PC-3 (cell line): ENCODE measurements at regions not wholly inside any gene's neighbourhood (a gene's known extent, or its start where the extent isn't known, plus 50 kb on each side); places are given as distances from the start of the nearest gene placed in this dataset.

Experiments used
- ATAC-seq: fragments of 200-7000 bp; cut with Tn5 transposase; 2 replicates; pipeline ENCODE4 v1.9.1; 2020; ENCODE audit warnings: mild to moderate bottlenecking, moderate library complexity
- BruUV-seq: library from RNA; stranded (reverse); fragments of 400-500 nt; replicated peaks from 2 replicates; lab custom pipeline; 2021; lab: Mats Ljungman, UMichigan
- CTCF ChIA-PET: fragments of 300-600 bp; sonication (Branson Sonifier 250); formaldehyde crosslinking; loops from one replicate; lab custom pipeline; 2022; ENCODE audit warnings: antibody characterized with exemption; lab: Charles Lee
- POLR2A ChIA-PET: fragments of 300-600 bp; sonication (Branson Sonifier 250); formaldehyde crosslinking; loops from one replicate; lab custom pipeline; 2022; ENCODE audit warnings: antibody characterized with exemption; ENCODE audit not compliant: unreplicated experiment; lab: Charles Lee
- DNase-seq: peaks from one replicate; pipeline ENCODE4 v3.0.0-alpha.2; 2015
- H2AFZ ChIP-seq: fragments of 300-600 bp; sonication (generic); 2 replicates; pipeline ENCODE4 v1.6.0; 2016; ENCODE audit warnings: antibody characterized with exemption, low read length
- H3F3A ChIP-seq: fragments of 300-600 bp; sonication (generic); one replicate; pipeline ENCODE4 v1.6.0; 2017; ENCODE audit warnings: antibody characterized with exemption, low read length, control low read depth, mild to moderate bottlenecking; ENCODE audit not compliant: unreplicated experiment
- H3K27ac ChIP-seq: fragments of 300-600 bp; sonication (generic); 2 replicates; pipeline ENCODE4 v1.5.1; 2016; ENCODE audit warnings: mild to moderate bottlenecking, low read length
- H3K27me3 ChIP-seq: fragments of 300-600 bp; sonication (generic); 2 replicates; pipeline ENCODE4 v1.6.1; 2016; ENCODE audit warnings: low read length, mixed read lengths
- H3K36me3 ChIP-seq: fragments of 300-600 bp; sonication (generic); 2 replicates; pipeline ENCODE4 v1.6.1; 2016; ENCODE audit warnings: low read depth, mixed run types, low read length, mixed read lengths
- H3K4me1 ChIP-seq: fragments of 300-600 bp; sonication (generic); 2 replicates; pipeline ENCODE4 v1.5.1; 2016; ENCODE audit warnings: low read length; ENCODE audit not compliant: insufficient read depth
- H3K4me2 ChIP-seq: fragments of 300-600 bp; sonication (generic); 2 replicates; pipeline ENCODE4 v1.6.0; 2016; ENCODE audit warnings: low read length
- H3K4me3 ChIP-seq: fragments of 300-600 bp; sonication (generic); 2 replicates; pipeline ENCODE4 v1.5.1; 2016; ENCODE audit warnings: mild to moderate bottlenecking, low read length, mixed read lengths
- H3K79me2 ChIP-seq: fragments of 300-600 bp; sonication (generic); 2 replicates; pipeline ENCODE4 v1.6.1; 2017; ENCODE audit warnings: low read length, mixed read lengths
- H3K9ac ChIP-seq: fragments of 300-600 bp; sonication (generic); 2 replicates; pipeline ENCODE4 v1.6.0; 2016; ENCODE audit warnings: mild to moderate bottlenecking, low read length
- H3K9me2 ChIP-seq: fragments of 300-600 bp; sonication (generic); replicated peaks from 2 replicates; pipeline ENCODE4 v1.6.1; 2016; ENCODE audit warnings: mixed run types, low read length, mixed read lengths
- H3K9me3 ChIP-seq: fragments of 300-600 bp; sonication (generic); 2 replicates; pipeline ENCODE4 v1.6.1; 2016; ENCODE audit warnings: low read length, mixed read lengths
- H4K20me1 ChIP-seq: fragments of 300-600 bp; sonication (generic); 2 replicates; pipeline ENCODE4 v1.6.1; 2016; ENCODE audit warnings: low read length, mixed read lengths
- CTCF ChIP-seq: fragments of 300-600 bp; sonication (generic); conservative IDR thresholded peaks from 2 replicates; pipeline ENCODE4 v1.5.1; 2017; ENCODE audit warnings: antibody characterized with exemption, low read depth, mild to moderate bottlenecking, low read length
- EZH2 ChIP-seq: fragments of 300-600 bp; sonication (generic); IDR thresholded peaks from one replicate; pipeline ENCODE4 v1.6.1; 2017; ENCODE audit warnings: antibody characterized with exemption, mild to moderate bottlenecking, low read length; ENCODE audit not compliant: unreplicated experiment
- EZH2phosphoT487 ChIP-seq: fragments of 300-600 bp; sonication (generic); IDR thresholded peaks from 2 replicates; pipeline ENCODE4 v1.6.1; 2018; ENCODE audit warnings: mild to moderate bottlenecking, antibody characterized with exemption, low read length, borderline replicate concordance
- intact Hi-C: fragments of 100-400 bp; cut with micrococcal nuclease; formaldehyde crosslinking; loops from 2 replicates; pipeline ENCODE4 v1.9.0; 2023

- Histone ChIP-seq H3K4me3 (no peak overlapping the region), H3K27ac (no peak overlapping the region), H3F3A (no peaks in the 10 kb centered on the region), H3K9ac (no peak overlapping the region), H3K27me3 (peaks cover 32% of the 10 kb centered on the region), H4K20me1 (no peaks in the 10 kb centered on the region), H3K9me2 (no peaks in the 10 kb centered on the region), H3K36me3 (no peaks in the 10 kb centered on the region), H3K4me2 (no peak overlapping the region), H3K4me1 (no peaks in the 10 kb centered on the region), H3K9me3 (no peaks in the 10 kb centered on the region), H3K79me2 (no peaks in the 10 kb centered on the region), H2AFZ (no peak overlapping the region)
- ChIA-PET POLR2A (no interaction called here), CTCF (no interaction called here)
- DNase-seq (no peak), ATAC-seq (no peak)
- BruUV-seq = no TSS peak
- no peak for TF ChIP-seq EZH2phosphoT487
- TF ChIP-seq CTCF = no peak
- TF ChIP-seq EZH2 = no peak
- intact Hi-C loops = no loop called here
Observed at GRCh38 chr5:171663311-171664085, 122.1 kb upstream of the SMIM23 start.

- Histone ChIP-seq H3K9me2 (no peaks in the 10 kb centered on the region), H3K4me2 (no peak overlapping the region), H4K20me1 (no peaks in the 10 kb centered on the region), H3K9ac (no peak overlapping the region), H3K9me3 (no peaks in the 10 kb centered on the region), H2AFZ (no peak overlapping the region), H3F3A (no peaks in the 10 kb centered on the region), H3K4me1 (no peaks in the 10 kb centered on the region), H3K27ac (no peak overlapping the region), H3K36me3 (no peaks in the 10 kb centered on the region), H3K4me3 (no peak overlapping the region), H3K79me2 (no peaks in the 10 kb centered on the region), H3K27me3 (peaks cover 37% of the 10 kb centered on the region)
- ATAC-seq (no peak), DNase-seq (no peak)
- CTCF ChIA-PET = no interaction called here
- intact Hi-C loops = no loop called here
- POLR2A ChIA-PET = no interaction called here
- no TSS peak for BruUV-seq
- TF ChIP-seq EZH2 = no peak
- no peak for TF ChIP-seq CTCF
- TF ChIP-seq EZH2phosphoT487 = no peak
Observed at GRCh38 chr5:171664489-171664888, 121.1 kb upstream of the SMIM23 start.

- H3F3A ChIP-seq = no peaks in the 10 kb centered on the region
- no peaks in the 10 kb centered on the region for H3K79me2 ChIP-seq
- H2AFZ ChIP-seq = no peak overlapping the region
- TF ChIP-seq CTCF = no peak
- TF ChIP-seq EZH2 = no peak
- TF ChIP-seq EZH2phosphoT487 = no peak
- no peaks in the 10 kb centered on the region for H3K4me1 ChIP-seq
- CTCF ChIA-PET = no interaction called here
- H3K27ac ChIP-seq = no peak overlapping the region
- no TSS peak for BruUV-seq
- no peaks in the 10 kb centered on the region for H4K20me1 ChIP-seq
- H3K9me2 ChIP-seq = no peaks in the 10 kb centered on the region
- ATAC-seq (no peak), DNase-seq (no peak)
- no peaks in the 10 kb centered on the region for H3K36me3 ChIP-seq
- intact Hi-C loops = no loop called here
- peaks cover 60% of the 10 kb centered on the region for H3K27me3 ChIP-seq
- H3K4me3 ChIP-seq = no peak overlapping the region
- no peak overlapping the region for H3K9ac ChIP-seq
- POLR2A ChIA-PET = no interaction called here
- no peak overlapping the region for H3K4me2 ChIP-seq
- no peaks in the 10 kb centered on the region for H3K9me3 ChIP-seq
Observed at GRCh38 chr5:171666815-171667214, 118.8 kb upstream of the SMIM23 start.
